ENCODE measurements at regions not wholly inside any gene's neighbourhood (a gene's known extent, or its start where the extent isn't known, plus 50 kb on each side); places are given as distances from the start of the nearest gene placed in this dataset.
A peak's percentile ranks its signal among the peaks of the same experiment; 100 is the strongest.
"Not testable (repeated sequence)": the region's sequence is repeated elsewhere in the genome, so short reads cannot be mapped to it uniquely, and the experiment has no call there.

GRCh38 chr5:143601917-143602333, 198.4 kb upstream of the NR3C1 start:
- intact Hi-C loops (cut with DNase I), result no loop called here

GRCh38 chr5:143601357-143601756, 197.9 kb upstream of the NR3C1 start:
- DNase-seq, result no peak
- intact Hi-C loops (cut with DNase I), result no loop called here

More at GRCh38 chr5:143601917-143602333, 198.4 kb upstream of the NR3C1 start:
- peak in 2 of 42 donors; percentile 22 to 41 for DNase-seq

GRCh38 chr5:143600396-143601075, 197.1 kb upstream of the NR3C1 start:
- no peak for DNase-seq
- intact Hi-C loops (cut with DNase I), result no loop called here

GRCh38 chr5:143599474-143599873, 196.0 kb upstream of the NR3C1 start:
- intact Hi-C loops (cut with DNase I), result no loop called here
- no peak for DNase-seq

GRCh38 chr5:143596824-143597223, 193.3 kb upstream of the NR3C1 start:
- DNase-seq, result no peak
- intact Hi-C loops (cut with DNase I), result no loop called here

GRCh38 chr5:143594902-143595818, 191.7 kb upstream of the NR3C1 start:
- DNase-seq, result no peak
- intact Hi-C loops (cut with DNase I), result no loop called here

GRCh38 chr5:143593723-143594122, 190.2 kb upstream of the NR3C1 start:
- DNase-seq, result no peak
- intact Hi-C loops (cut with DNase I), result no loop called here

- DNase-seq, result peak in 4 of 42 donors; percentile 7 to 31 (median 16)
- intact Hi-C loops (cut with DNase I), result no loop called here
These were observed 189.2 kb upstream of the NR3C1 start for GRCh38 chr5:143592648-143593047.

GRCh38 chr5:143588933-143589662, 185.6 kb upstream of the NR3C1 start:
- intact Hi-C loops (cut with DNase I), result no loop called here
- DNase-seq, result no peak

- intact Hi-C loops (cut with DNase I), result not testable (repeated sequence)
These were observed 184.6 kb upstream of the NR3C1 start for GRCh38 chr5:143588121-143588520.

GRCh38 chr5:143586781-143587362, 183.4 kb upstream of the NR3C1 start:
- no peak for DNase-seq
- intact Hi-C loops (cut with DNase I), result no loop called here

More at GRCh38 chr5:143588121-143588520, 184.6 kb upstream of the NR3C1 start:
- not testable (repeated sequence) for DNase-seq

- intact Hi-C loops (cut with DNase I), result no loop called here
- DNase-seq, result no peak
These were observed 182.5 kb upstream of the NR3C1 start for GRCh38 chr5:143585970-143586369.

GRCh38 chr5:143583409-143583808, 179.9 kb upstream of the NR3C1 start:
- intact Hi-C loops (cut with DNase I), result no loop called here

GRCh38 chr5:143582869-143583268, 179.4 kb upstream of the NR3C1 start:
- intact Hi-C loops (cut with DNase I), result no loop called here
- no peak for DNase-seq

More at GRCh38 chr5:143583409-143583808, 179.9 kb upstream of the NR3C1 start:
- DNase-seq, result no peak

GRCh38 chr5:143582176-143582575, 178.7 kb upstream of the NR3C1 start:
- DNase-seq, result no peak
- intact Hi-C loops (cut with DNase I), result no loop called here

GRCh38 chr5:143581649-143582048, 178.2 kb upstream of the NR3C1 start:
- intact Hi-C loops (cut with DNase I), result no loop called here
- no peak for DNase-seq

- intact Hi-C loops (cut with DNase I), result no loop called here
- DNase-seq, result no peak
These were observed 177.7 kb upstream of the NR3C1 start for GRCh38 chr5:143581147-143581546.

GRCh38 chr5:143576711-143577484, 173.4 kb upstream of the NR3C1 start:
- no peak for DNase-seq

More at GRCh38 chr5:143576711-143577484, 173.4 kb upstream of the NR3C1 start:
- intact Hi-C loops (cut with DNase I), result no loop called here
